OCI-LY7 (cell line): ENCODE measurements at regions not wholly inside any gene's neighbourhood (a gene's known extent, or its start where the extent isn't known, plus 50 kb on each side); places are given as distances from the start of the nearest gene placed in this dataset.

Experiments
- CTCF ChIP-seq: fragments of 200-600 bp; sonication (generic); conservative IDR thresholded peaks from 2 replicates; pipeline ENCODE4 v1.5.1; 2014; ENCODE audit warnings: mild to moderate bottlenecking, antibody characterized with exemption, low read length, moderate library complexity, mixed read lengths
- EZH2phosphoT487 ChIP-seq: fragments of 200-600 bp; sonication (generic); IDR thresholded peaks from 2 replicates; pipeline ENCODE4 v1.6.1; 2018; ENCODE audit warnings: low read depth, borderline replicate concordance, mild to moderate bottlenecking, mixed run types, antibody characterized with exemption, low read length, moderate library complexity, mixed read lengths

- TF ChIP-seq CTCF (no peak), EZH2phosphoT487 (no peak)
Observed at GRCh38 chr1:47618222-47618720, 180.4 kb downstream of the FOXD2 start.
